Dedifferentiated amniotic fluid mesenchymal stem cell (primary cell): ENCODE measurements at regions not wholly inside any gene's neighbourhood (a gene's known extent, or its start where the extent isn't known, plus 50 kb on each side); places are given as distances from the start of the nearest gene placed in this dataset.
"Not testable (repeated sequence)": the region's sequence is repeated elsewhere in the genome, so short reads cannot be mapped to it uniquely, and the experiment has no call there.

Experiments used
- DNase-seq: peaks from one replicate; pipeline ENCODE4 v3.0.0-alpha.2; 2016; ENCODE audit errors: extremely low spot score

DNA sequence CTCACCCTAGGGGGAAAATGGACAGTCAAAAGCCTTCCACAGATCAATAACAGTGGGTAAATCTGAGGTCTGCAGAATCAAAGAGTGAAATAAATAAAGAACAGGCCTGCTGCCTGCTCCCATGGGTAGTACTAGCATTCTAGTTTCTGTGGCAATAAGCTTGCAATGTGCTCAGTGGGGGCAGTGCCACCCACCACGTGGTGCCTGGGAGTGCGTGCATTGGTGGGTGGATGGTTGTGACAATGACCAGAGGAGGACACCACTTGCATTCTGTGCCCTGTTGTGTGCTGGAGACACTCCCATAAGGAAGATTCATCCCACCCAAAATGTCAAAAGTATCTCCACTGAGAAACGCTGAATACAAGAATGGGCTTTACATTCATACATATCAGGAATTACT lies 95.5 kb upstream of the NEDD9 start:
- no peak for DNase-seq

DNA sequence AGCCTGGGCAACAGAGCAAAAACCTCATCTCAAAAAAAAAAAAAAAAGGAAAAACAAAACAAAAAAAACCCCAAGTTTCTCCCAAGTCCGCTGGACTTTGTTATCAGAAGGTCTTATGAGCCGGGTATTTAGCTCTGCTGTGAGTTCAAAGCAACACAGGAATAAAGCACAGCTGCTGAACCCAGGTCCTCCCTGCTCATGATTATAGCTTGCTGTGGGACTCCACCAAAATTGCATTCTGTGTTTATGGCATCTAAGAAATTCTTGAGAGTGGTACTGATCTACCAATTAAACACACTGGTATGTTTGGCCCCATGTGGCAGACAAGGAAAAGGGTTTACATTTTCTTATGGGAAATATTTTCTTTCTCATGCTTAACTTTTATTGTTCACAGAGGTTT lies 93.6 kb upstream of the NEDD9 start:
- DNase-seq = no peak

DNA sequence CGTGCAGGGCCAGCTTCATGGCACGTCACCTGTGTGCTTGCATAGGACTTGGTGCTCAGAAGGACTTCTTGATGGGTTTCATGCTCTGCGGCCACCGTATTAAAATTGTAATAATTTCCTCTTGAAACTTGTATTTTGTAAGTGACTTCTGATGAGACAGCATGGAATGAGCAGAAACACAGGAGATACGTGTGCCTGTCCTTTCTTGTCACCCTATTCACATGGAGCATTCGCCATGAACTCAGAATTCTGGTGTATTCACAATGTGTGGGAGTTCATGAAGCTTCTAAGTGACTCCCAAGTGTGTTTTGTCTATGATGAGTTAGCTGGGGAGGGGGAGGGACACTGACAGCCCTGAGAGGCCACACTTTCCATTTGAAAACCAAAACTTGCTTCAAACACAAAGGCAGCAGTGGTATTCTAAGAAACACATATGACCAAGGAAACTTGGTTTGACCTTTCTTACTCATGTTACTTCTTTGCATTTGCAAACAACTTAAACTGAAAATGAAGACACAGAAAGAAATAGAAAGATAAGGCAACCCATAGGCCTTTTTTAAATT lies 92.1 kb upstream of the NEDD9 start:
- DNase-seq = no peak

DNA sequence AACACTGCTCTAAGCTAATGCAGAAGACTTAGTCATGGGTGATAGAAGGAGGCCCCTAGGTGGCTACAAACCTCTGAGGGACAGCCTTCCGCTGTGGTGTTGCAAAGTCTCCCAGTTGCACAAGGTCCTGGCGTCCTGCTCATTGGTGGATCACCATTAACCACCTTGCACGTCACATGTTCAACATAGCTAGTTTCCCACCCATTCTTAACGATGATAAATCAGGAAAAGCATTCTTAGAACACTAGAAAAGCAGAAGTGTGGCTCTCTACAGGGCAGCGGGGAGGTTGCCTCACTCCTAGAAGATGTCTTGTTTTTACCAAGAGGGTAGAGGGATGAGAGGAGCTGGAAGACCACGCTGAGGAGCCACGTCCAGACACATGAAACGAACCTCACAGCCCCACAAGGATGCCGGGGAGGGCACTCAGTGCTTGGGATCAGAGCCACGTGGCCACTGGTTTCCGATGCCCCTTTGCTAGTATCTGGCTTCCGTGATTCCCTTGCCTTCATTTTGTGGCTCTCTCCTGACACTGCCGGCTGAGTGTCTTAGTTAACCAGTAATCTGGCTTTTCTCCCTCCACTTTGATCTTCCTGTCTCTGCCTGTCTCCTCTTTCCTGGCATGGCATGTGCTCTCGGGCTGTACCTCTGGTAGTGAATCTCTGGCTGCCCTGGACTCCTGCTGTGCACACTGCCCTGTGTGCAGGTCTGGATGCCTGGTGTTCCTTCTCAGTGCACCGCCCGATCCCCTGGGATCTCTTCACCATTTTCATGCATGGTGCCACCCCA lies 91.4 kb upstream of the NEDD9 start:
- DNase-seq = no peak

DNA sequence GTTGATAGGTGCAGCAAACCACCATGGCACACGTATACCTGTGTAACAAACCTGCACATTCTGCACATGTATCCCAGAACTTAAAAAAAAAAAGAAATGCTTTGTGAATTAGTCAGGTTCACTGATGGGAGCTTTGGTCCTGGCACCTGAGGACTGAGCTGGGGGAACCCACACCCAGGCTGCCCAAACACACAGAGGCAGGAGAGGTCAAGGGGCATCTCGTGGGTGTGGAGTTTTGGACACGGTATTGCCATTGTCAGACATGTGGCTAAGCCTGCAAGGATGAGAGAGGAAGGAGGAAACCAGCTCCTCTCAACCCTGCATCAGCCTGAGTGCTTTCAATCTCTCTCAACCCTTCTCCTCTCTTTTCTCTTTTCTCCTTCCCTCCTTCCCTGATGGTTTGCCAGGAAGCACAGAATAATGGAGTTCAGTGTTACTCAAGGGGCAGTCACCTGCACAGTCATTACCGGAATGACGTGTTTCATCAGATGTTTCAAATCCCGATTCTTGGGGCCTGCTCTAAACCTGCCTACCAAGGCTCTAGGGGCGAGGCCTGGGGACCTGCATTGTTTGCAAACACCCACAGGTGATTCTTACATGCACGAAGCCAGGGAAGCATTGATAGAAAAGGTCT lies 89.9 kb upstream of the NEDD9 start:
- no peak for DNase-seq

DNA sequence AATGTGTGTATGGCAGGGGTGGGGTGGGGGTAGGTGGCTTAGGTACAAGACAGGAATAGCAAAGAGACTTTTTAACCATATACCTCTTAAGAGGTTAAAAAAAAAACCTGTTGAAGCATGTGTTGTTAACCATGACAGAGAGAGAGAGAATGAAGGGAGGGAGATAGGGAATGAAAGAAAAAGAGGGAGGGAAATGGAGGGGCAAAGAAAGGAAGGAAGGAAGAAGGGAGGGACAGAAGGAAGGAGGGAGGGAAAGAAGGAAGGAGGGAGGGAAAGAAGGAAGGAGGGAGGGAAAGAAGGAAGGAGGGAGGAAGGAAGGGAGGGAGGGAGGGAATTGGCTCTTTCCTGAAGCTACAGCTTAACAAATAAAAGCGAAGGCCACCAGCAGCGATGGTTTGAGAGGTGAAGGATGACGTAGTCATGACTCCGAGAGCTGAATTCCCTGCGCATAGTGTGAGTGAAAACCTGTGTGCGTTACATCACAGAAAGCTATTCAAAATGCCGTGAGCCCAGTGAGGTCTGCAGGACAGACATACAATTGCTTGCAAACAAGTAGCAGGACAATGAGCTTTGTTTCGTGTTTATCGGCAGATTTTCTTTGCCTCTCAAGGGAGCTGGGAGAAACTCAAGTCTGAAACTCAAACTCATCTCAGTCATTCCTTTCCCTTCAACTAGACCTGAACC lies 88.6 kb upstream of the NEDD9 start:
- no peak for DNase-seq

DNA sequence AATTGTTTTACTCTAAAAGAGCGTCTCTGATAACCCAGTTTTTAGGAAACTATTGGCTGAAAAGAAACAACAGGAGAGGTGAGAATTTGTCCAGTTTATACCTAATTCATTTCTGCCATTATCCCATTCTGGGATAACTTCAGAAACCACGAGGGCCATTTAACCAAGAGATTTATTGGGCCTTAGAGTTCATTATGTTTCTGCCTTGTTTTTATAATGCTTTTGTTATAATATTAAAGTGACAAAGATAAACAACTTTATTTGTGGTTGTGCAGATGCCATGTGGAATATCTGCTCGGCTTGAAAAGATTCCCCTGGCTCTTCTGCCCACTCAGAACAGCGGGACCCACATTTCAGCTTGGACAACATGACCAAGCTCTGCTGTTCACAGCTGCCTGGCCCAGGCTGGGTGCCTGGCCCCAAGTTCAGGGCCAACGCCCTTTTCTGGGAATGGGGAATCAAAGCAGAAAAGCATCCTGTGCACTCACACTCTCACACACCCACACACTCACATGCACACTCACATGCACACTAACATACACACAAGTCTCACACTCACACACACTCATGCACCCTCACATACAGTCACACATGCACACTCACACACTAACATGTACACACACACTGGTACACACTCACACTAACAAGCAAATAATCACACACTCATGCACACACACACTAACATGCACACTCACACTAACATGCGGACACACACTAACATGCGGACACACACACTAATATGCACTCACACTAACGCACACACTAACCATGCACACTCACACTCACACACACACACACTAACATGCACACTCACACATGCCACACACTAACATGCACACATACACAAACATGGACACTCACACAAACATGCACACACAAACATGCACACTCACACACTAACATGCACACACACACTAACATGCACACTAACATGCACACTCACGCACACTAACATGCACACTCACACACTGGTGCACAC lies 86.7 kb upstream of the NEDD9 start:
- DNase-seq = no peak

DNA sequence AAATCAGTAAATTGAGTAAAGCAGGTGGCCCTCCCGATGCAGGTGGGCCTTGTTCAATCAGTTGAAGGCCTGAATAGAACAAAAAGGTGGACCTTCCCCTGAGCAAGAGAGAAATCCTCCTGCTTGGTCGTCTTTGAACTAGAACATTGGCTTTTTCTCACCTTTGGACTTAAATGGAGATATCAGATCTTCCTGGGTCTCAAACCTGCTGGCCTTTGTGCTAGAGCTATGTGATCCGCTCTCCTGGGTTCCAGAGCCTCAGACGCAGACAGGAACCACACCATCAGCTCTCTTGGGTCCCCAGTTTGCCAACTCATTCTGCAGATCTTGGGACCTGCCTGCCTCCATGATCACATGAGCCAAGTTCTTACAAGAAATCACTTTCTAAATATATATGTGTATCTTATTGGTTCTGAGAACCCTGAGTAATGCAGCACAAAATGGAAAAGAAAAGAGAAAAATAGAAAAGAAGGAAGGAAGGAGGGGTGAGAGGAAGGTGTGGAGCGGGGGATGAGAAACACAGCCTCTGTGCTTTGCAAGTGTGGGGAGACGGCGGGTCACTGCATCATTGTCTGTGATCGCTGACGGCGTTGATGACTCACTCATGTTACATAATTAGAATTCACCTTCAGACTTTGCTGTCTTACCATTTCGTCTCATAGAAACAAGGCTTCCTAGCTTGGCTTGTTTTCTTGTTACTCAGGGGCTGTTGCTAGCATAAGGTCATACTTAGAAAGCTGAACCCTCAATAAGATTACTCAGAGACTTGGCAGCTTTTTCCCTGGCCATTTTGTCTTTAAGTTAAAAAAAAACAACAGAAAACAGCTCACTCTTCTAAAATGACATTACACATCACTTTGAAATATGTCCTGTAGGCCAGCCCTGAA lies 85.7 kb upstream of the NEDD9 start:
- DNase-seq = peak; percentile 96

DNA sequence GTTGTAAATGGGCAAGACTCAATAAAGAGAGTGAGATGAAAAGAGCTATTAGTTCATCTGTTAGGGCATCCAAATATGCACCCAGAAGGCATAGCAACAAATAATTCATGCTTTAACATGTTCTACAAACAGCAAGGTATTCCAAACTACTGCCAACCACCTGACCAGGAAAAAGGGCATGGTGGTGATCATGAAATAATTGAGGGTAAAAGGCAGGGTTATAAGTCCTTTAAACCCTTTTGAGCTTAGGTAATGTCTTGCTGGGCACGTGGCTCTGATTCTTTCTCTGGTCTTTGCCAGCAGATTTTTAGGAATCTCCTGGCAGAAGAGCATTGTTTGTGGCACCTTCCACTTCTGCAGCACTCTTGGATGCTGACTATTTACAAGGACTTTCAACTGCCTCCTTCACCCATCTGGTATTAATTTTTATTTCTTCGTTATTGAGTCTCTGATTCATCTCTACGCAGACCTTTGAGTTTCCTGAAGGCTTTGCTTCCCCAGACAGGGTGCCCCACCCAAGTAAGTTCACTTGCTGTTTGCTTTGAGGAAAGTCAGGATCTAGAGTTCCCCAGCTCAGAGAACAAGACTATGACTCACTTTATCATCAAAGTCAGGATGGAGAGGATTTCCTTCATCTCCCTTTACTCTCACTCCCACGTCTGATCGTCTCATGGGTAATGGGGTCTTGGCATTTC lies 83.4 kb upstream of the NEDD9 start:
- DNase-seq = peak; percentile 85

DNA sequence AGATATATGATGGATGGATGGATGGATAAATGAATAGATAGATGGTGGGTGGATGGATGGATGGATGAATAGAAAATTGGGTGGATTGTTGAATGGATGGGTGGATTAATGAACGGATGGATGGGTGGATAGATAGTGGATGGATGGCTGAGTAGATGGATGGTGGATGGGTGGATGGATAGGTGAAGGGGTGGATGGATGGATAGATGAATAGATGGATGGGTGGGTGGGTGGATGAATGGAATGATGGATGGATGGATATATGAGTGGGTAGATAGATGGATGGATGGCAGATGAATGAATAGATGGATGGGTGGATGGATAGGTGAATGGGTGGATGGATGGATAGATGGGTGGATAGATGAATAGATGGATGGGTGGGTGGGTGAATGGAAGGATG lies 80.7 kb upstream of the NEDD9 start:
- DNase-seq = no peak

DNA sequence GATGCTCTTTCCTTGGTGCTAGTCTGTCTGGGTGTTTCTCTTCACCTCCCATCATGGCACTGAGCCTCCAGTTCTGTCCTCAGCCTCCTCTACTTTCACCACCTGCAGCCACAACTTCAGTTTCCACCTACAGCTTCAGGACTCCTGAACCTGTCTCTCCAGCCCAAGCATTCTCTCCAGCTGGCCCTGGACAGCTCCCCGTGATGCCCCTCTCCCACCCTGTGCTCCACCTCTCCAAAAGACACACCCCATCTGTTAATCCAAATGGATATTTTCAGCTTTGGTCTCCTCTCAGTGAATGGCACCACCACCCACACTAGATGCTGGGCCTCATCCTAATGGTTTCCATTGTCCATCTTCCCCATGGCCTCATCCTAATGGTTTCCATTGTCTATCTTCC lies 79.5 kb upstream of the NEDD9 start:
- no peak for DNase-seq

DNA sequence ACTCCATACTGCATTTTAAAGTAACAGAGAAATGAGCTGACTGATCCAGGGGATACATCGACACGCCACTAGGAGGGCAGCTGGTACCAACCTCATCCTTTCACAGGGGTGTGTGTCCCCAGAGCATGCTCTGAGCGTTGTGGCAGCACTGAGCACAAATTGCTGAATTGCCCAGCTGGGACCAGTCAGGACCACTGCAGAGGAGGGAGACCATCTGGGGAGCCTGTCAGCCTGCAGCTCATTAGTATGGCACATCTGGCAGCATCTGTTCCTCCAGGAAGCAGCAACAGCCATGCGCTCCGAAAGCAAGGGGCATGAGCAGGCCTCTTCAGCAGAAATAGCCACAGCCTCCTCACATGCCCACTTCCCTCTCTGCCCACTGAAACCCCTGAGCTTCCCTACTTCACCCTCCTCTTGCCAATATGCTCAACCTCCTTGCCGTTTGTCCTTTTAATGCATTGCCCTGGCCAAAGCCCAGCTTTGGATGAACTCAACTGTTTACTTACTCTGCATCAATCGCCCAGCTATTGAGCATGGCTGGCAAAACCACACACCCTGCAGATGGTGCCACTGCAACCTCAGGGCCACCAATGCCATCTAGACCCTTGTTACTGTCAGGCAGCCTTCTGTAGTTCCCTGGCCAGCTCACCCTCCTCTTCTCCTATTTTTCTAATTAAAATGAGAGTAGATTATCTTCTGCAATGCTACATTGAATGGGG lies 77.6 kb upstream of the NEDD9 start:
- DNase-seq = no peak

DNA sequence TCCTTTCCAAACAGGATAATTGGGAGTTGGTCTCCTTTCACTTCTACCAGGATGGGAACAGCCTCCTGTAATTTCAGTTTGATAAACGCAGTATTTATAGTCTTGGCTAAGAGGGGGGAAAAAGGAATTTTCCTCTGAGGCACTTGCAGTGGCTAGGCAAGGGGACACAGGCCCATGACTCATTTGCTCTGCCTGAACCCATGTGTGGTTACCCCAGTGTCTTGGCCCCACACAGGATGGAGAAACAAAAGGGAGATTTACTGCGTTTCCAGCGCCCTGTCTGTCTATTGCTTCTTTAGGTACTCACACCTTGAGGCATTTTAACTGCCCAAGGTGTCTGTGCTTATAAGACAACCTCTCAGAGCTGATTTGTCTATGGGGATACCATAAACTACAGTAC lies 74.8 kb upstream of the NEDD9 start:
- DNase-seq = no peak

DNA sequence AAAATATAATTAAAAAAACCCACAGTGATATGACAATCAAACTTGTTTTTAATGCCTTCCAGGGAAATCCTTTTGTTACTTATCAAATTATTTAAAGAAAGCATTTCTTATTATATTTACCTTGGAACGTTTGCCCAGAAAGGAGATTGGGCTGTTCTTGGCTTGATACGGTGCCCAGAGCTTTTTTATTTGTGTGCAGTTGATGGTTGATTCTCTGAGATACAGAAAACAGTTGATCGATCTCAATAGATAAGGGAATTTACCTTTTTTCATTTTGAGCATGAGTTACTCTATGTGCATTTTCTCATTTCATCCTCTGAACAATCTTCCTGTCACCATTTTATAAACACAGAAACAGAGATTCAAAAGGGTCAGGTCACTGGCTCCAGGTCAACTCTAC lies 72.5 kb upstream of the NEDD9 start:
- DNase-seq = no peak

DNA sequence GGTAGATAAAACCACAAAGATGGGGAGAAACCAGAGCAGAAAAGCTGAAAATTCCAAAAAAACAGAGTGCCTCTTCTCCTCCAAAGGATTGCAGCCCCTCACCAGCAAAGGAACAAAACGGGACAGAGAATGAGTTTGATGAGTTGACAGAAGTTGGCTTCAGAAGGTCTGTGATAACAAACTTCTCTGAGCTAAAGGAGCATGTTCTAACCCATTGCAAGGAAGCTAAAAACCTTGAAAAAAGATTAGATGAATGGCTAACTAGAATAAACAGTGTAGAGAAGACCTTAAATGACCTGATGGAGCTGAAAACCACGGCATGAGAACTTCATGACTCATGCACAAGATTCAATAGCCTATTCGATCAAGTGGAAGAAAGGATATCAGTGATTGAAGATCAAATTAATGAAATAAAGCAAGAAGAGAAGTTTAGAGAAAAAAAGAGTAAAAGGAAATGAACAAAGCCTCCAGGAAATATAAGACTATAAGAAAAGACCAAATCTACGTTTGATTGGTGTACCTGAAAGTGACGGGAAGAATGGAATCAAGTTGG lies 67.5 kb upstream of the NEDD9 start:
- not testable (repeated sequence) for DNase-seq

DNA sequence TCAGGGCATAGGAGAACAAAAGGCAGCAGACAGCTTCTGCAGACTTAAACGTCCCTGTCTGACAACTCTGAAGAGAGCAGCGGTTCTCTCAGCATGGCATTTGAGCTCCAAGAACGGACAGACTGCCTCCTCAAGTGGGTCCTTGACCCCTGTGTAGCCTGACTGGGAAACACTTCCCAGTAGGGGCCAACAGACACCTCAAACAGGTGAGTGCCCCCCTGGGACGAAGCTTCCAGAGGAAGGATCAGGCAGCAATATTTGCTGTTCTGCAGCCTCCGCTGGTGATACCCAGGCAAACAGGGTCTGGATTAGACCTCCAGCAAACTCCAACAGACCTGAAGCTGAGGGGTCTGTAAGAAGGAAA lies 66.9 kb upstream of the NEDD9 start:
- not testable (repeated sequence) for DNase-seq

DNA sequence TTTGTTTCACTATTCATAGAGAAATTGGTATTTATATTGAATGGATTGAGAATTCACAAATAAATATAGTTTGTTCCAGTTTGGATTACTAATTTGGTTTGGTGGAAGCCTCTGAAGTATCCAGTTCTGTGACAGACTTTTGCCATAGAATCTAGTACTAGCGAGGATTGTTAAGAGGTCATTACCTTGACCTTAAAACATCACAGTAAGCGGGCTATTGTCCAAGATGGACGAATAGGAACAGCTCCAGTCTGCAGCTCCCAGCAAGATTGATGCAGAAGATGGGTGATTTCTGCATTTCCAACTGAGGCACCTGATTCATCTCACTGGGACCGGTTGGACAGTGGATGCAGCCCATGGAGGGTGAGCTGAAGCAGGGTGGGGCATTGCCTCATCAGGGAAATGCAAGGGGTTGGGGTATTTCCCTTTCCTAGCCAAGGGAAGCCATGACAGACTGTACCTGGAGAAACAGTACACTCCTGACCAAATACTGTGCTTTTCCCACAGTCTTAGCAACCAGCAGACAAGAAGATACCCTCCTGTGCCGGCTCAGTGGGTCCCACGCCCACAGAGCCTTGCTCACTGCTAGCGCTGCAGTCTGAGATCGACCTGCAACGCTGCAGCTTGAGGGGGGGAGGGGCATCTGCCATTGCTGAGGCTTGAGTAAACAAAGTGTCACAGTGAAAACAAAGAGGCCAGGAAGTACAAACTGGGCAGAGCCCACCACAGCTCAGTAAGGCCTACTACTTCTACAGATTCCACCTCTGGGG lies 66.4 kb upstream of the NEDD9 start:
- no peak for DNase-seq

DNA sequence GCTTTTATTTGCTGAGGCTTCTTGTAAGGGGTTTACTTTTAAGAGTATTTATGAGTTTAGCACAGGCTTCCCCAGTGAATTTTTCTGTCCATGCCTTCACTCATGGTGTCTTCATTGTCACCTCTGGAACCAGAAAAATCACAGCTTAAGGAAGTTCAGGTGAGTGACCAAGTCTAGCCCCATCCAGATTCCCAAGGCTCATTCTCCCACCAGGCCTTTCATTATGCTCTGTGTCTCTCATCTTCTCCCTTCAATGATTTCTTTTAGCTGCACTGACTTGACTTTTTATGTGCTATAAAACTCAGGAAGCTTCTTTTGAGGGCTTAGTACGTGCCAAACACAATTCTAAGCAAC lies 64.9 kb upstream of the NEDD9 start:
- DNase-seq = no peak
